HG03280 (cell line): ENCODE measurements at regions not wholly inside any gene's neighbourhood (a gene's known extent, or its start where the extent isn't known, plus 50 kb on each side); places are given as distances from the start of the nearest gene placed in this dataset.
A peak's percentile ranks its signal among the peaks of the same experiment; 100 is the strongest.
"Not testable (repeated sequence)": the region's sequence is repeated elsewhere in the genome, so short reads cannot be mapped to it uniquely, and the experiment has no call there.

Experiments
- ATAC-seq: cut with Tn5 transposase; IDR thresholded peaks from one replicate; pipeline ENCODE4 v1.9.1; 2021; ENCODE audit warnings: mild to moderate bottlenecking, moderate library complexity; ENCODE audit not compliant: unreplicated experiment

GRCh38 chr11:42812361-42812760 lies 499.4 kb upstream of the API5 start:
- no peak for ATAC-seq

DNA sequence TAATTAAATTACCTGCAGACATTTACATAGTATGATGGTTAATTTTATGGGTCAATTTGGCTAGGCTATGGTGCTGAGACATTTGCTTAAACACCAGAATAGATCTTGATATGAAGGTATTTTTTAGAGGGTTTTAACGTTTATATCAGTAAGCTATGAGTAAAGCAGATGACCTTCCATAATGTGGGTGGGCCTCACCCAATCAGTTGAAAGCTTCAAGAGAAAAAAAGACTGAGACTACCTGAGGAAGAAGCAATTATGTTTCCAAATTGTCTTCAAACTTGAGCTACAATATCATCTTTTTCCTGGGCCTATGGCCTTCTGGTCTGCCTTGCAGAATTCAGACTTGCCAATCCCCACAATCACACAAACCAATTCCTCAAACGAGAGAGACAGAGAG lies 498.8 kb upstream of the API5 start:
- no peak for ATAC-seq

- no peak for ATAC-seq
Observed at GRCh38 chr11:42816471-42816870, 495.3 kb upstream of the API5 start.

GRCh38 chr11:42819126-42819525 lies 492.7 kb upstream of the API5 start:
- ATAC-seq: no peak

GRCh38 chr11:42822188-42822587 lies 489.6 kb upstream of the API5 start:
- ATAC-seq: not testable (repeated sequence)

- ATAC-seq: no peak
Observed at GRCh38 chr11:42823546-42823945, 488.2 kb upstream of the API5 start.

- ATAC-seq: no peak
Observed at GRCh38 chr11:42824067-42824466, 487.7 kb upstream of the API5 start.

- ATAC-seq: no peak
Observed at GRCh38 chr11:42825598-42825997, 486.2 kb upstream of the API5 start.

- ATAC-seq: no peak
Observed at GRCh38 chr11:42827845-42828244, 484.0 kb upstream of the API5 start.

DNA sequence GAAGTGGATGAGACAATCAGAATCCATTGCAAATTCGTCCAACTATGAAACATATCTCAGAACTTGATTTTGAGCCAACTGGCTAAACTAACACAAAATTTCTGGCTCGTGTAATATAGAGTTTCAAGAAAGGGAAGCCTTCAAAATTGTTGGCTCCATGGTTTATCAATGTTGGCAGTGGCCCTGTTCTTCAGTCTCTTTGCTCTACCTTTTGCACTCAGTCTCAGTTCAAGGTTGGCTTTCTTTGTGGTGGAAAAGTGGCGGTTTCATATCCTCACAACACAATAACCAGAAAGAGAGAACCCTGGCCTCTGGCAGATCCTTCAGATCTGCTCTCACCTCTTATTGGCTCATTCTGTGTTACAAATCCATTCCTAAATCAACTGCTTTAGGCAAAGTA lies 473.8 kb upstream of the API5 start:
- no peak for ATAC-seq

DNA sequence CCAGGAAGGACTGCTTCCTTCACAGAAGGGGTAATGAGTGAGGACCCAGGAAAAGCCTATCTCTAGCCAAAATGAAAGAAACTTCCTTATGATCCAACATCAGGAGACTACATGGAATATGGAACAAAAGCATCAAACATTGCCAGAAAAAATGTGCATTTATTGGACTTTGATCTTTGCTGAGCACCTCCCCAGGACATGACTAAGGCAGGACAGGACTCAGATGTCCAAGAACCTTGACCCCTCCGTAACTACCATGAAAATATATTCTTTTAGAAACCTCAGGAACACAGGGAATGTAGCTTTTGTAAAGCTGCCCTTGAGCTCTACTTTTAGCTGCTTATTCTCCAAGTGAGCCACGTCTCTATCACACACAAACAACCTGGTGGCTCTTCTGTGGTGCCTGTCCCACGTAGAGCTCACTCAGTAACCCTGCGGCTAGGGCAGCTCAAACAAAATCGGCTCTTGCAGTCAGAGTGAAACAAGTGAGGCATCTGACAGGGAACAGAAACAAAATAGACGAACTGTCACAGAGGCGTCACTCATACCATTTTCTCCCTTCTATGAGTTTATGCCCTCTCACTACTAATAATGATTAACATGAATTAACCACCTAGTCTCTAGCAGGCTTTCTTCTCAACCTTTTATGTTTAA lies 471.5 kb upstream of the API5 start:
- ATAC-seq: peak; percentile 60

- ATAC-seq: no peak
Observed at GRCh38 chr11:42840860-42841259, 470.9 kb upstream of the API5 start.

- no peak for ATAC-seq
Observed at GRCh38 chr11:42841556-42841955, 470.2 kb upstream of the API5 start.

DNA sequence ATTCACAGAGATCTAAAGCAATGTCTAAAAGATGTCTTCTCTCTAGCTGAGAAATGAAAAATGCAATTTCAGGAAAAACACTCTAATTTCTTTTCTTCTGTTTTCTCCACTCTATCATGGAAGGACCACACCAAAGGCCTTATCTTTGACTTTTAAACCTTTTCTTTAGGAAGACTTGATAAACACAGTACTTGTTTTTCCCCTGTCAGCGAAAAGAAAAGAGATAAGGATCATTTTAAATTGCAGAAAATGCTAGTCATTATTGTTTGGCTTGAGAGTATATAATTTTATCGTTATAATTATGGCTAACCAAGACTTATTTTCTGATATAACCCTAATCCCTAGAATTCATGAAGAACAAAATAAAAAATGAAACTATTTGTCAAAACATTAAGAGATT lies 462.4 kb upstream of the API5 start:
- ATAC-seq: no peak

DNA sequence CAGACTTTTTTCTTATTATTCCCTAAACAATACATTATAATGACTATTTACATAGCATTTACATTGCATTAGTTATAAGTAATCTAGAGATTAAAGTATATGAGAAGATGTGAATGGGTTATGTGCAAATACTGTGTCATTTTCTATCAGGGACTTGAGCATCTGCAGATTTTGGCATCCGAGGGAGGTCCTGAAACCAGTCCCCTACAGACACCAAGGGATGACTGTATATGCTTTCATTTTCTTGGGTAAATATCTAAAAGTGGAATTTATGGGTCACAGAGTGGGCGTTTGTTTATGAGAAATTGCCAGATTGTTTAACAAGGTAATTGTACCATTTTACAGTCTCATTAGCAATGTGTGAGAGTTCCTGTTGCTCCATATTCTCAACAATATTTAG lies 454.5 kb upstream of the API5 start:
- ATAC-seq: no peak

- ATAC-seq: no peak
Observed at GRCh38 chr11:42870480-42870879, 441.3 kb upstream of the API5 start.

DNA sequence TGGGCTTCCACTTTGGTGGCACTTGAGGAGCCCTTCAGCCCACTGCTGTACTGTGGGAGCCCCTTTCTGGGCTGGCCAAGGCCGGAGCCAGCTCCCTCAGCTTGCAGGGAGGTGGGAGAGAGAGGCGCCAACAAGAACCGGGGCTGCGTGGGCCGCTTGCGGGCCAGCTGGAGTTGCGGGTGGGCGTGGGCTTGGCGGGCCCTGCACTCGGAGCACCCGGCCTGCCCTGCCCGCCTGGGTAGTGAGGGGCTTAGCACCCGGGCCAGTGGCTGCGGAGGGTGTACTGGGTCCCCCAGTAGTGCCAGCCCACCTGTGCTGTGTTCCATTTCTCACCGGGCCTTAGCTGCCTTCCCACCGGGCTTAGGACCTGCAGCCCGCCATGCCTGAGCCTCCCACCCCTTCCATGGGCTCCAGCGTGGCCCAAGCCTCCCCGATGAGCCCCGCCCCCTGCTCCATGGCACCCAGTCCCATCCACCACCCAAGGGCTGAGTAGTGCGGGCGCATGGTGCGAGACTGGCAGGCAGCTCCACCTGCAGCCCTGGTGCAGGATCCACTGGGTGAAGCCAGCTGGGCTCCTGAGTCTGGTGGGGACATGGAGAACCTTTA lies 437.9 kb upstream of the API5 start:
- not testable (repeated sequence) for ATAC-seq

DNA sequence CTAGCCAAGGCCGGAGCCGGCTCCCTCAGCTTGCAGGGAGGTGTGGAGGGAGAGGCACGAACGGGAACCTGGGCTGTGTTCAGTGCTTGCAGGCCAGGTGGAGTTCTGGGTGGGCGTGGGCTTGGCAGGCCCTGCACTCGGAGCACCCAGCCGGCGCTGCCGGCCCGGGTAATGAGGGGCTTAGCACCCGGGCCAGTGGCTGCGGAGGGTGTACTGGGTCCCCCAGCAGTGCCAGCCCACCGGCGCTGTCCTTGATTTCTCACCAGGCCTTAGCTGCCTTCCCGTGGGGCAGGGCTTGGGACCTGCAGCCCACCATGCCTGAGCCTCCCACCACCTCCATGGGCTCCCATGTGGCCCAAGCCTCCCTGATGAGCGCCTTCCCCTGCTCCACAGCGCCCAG lies 430.5 kb upstream of the API5 start:
- not testable (repeated sequence) for ATAC-seq

GRCh38 chr11:42890773-42891172 lies 421.0 kb upstream of the API5 start:
- ATAC-seq: no peak

DNA sequence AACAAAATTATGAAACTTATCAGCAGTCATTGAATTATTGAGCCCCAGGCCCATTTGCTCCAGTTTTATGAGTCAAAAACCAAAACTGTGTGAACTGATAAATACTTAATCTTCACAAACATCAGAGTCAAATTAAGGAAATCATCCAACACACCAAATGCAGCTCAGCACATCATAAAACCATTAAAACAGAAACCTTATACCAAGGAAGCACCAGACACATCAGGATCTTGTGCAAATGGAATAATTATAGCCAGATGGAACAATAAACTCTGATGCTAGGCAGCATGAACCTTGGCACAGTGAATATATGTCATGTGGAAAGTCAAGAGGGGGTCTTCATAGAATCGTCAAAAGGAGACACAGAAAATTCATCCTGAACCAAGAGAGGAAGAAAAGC lies 410.7 kb upstream of the API5 start:
- ATAC-seq: no peak

GRCh38 chr11:42906226-42906625 lies 405.6 kb upstream of the API5 start:
- ATAC-seq: no peak

- no peak for ATAC-seq
Observed at GRCh38 chr11:42913731-42914130, 398.1 kb upstream of the API5 start.

DNA sequence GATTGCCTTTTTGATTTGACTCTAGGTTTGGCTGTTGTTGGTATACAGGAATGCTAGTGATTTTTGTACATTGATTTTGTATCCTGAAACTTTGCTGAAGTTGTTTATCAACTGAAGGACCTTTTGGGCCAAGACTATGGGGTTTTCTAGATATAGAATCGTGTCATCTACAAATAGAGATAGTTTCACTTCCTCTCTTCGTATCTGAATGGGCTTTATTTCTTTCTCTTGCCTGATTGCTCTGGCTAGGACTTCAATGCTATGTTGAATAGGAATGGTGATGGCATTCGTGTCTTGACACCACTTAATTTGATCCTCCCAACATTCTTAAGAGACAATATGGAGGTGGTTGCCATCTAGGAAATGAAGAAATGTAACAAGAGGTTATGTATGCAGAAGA lies 388.1 kb upstream of the API5 start:
- no peak for ATAC-seq
